ENCODE measurements at regions not wholly inside any gene's neighbourhood (a gene's known extent, or its start where the extent isn't known, plus 50 kb on each side); places are given as distances from the start of the nearest gene placed in this dataset.

DNA sequence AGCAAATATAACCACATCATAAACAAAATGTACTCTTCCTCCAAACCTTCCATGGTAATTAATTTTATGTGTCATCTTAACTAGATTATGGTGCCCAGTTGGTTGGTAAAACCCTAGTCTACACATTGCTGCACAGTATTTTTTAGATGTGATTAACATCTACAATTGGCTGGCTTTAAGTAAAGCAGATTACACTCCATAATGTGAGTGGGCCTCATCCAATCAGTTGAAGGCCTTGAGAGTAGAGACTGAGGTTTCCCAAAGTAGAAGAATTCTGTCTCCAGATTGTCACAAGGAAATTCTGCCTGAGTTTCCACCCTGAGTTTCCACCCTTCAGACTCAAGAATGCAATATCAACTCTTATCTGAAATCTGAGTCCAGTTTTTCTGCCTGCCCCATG is 128.4 kb upstream of the USP25 start:
- TF ChIP-seq, protein P1, sequence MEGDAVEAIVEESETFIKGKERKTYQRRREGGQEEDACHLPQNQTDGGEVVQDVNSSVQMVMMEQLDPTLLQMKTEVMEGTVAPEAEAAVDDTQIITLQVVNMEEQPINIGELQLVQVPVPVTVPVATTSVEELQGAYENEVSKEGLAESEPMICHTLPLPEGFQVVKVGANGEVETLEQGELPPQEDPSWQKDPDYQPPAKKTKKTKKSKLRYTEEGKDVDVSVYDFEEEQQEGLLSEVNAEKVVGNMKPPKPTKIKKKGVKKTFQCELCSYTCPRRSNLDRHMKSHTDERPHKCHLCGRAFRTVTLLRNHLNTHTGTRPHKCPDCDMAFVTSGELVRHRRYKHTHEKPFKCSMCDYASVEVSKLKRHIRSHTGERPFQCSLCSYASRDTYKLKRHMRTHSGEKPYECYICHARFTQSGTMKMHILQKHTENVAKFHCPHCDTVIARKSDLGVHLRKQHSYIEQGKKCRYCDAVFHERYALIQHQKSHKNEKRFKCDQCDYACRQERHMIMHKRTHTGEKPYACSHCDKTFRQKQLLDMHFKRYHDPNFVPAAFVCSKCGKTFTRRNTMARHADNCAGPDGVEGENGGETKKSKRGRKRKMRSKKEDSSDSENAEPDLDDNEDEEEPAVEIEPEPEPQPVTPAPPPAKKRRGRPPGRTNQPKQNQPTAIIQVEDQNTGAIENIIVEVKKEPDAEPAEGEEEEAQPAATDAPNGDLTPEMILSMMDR (IDR thresholded peaks at IDR 0.05) = no peak
- no peak for TF ChIP-seq ZFX (IDR thresholded peaks at IDR 0.05; ENCODE audit: borderline replicate concordance)
